Peyer's patch (tissue), 4 donors: ENCODE measurements at regions not wholly inside any gene's neighbourhood (a gene's known extent, or its start where the extent isn't known, plus 50 kb on each side); places are given as distances from the start of the nearest gene placed in this dataset.

Source experiments
- DNase-seq, 3 donors: peaks; one replicate each; pipeline ENCODE4 v3.0.0-alpha.2; 2017 to 2019
- H3K27ac ChIP-seq, 4 donors: fragments of 200-600 bp; sonication (generic); one replicate each; pipeline ENCODE4 v1.5.1; 2016 to 2019
- H3K27me3 ChIP-seq, 2 donors: fragments of 200-600 bp; sonication (generic); one replicate each; pipeline ENCODE4 v1.5.1; 2019
- H3K36me3 ChIP-seq, 3 donors: fragments of 200-600 bp; sonication (generic); one replicate each; pipeline ENCODE4 v1.5.1; 2016 to 2019
- H3K4me1 ChIP-seq, 4 donors: fragments of 200-600 bp; sonication (generic); one replicate each; pipeline ENCODE4 v1.5.1; 2016 to 2019
- H3K4me3 ChIP-seq, 4 donors: fragments of 200-600 bp; sonication (generic); 1 replicate in 3 of 4; 2 replicates in 1 of 4; pipeline ENCODE4 v1.5.1; 2016 to 2019; ENCODE audit warnings: mild to moderate bottlenecking in 1 of 4
- H3K9me3 ChIP-seq, 4 donors: fragments of 200-600 bp; sonication (generic); one replicate each; pipeline ENCODE4 v1.5.1; 2016 to 2019; ENCODE audit warnings: mild to moderate bottlenecking in 1 of 4
- POLR2A ChIP-seq, 2 donors: fragments of 450-650 bp; IDR thresholded peaks; one replicate each; pipeline ENCODE4 v1.5.1; 2017; ENCODE audit warnings: antibody characterized with exemption in 2 of 2, mild to moderate bottlenecking in 2 of 2, moderate library complexity in 2 of 2
- TF ChIP-seq, protein P1 (sequence below), 6 experiments: fragments of 450-650 bp in 4 of 6; fragments of 200-600 bp in 2 of 6; sonication (generic) in 1 of 6; IDR thresholded peaks; one replicate each; pipeline ENCODE4 v1.5.1; 2017 to 2019; ENCODE audit warnings: antibody characterized with exemption in 6 of 6, mild to moderate bottlenecking in 3 of 6, moderate library complexity in 1 of 6

DNA sequence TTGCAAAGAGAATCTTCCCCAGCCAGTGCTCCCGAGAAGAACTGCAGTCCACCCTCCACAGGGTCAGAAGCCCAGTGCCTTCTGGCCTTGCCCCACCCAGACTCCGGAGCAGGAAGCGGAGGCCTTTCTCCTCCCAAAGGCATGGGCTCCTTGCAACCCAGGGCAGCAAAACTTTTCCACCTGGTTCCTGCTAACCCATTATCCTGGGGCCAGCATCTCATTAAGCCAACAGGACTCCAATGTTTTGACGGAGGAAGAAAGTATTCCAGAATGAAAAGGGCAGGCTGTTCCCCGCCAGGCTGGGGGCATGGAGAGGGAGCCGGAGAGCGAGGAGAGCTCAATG lies 88.1 kb downstream of the RTL6 start:
- H3K36me3 ChIP-seq: no peaks in the 10 kb centered on the region
- H3K4me3 ChIP-seq: no peak overlapping the region
- no peaks in the 10 kb centered on the region for H3K27me3 ChIP-seq
- no peaks in the 10 kb centered on the region for H3K9me3 ChIP-seq
- TF ChIP-seq POLR2A (IDR thresholded peaks at IDR 0.05): no peak
- TF ChIP-seq, protein P1, sequence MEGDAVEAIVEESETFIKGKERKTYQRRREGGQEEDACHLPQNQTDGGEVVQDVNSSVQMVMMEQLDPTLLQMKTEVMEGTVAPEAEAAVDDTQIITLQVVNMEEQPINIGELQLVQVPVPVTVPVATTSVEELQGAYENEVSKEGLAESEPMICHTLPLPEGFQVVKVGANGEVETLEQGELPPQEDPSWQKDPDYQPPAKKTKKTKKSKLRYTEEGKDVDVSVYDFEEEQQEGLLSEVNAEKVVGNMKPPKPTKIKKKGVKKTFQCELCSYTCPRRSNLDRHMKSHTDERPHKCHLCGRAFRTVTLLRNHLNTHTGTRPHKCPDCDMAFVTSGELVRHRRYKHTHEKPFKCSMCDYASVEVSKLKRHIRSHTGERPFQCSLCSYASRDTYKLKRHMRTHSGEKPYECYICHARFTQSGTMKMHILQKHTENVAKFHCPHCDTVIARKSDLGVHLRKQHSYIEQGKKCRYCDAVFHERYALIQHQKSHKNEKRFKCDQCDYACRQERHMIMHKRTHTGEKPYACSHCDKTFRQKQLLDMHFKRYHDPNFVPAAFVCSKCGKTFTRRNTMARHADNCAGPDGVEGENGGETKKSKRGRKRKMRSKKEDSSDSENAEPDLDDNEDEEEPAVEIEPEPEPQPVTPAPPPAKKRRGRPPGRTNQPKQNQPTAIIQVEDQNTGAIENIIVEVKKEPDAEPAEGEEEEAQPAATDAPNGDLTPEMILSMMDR (IDR thresholded peaks at IDR 0.05): no peak
- H3K27ac ChIP-seq: no peak overlapping the region
- DNase-seq: peak in 1 of 3 donors; percentile 37
- no peaks in the 10 kb centered on the region for H3K4me1 ChIP-seq

GRCh38 chr22:44409211-44409973 lies 88.6 kb downstream of the RTL6 start:
- H3K9me3 ChIP-seq: no peaks in the 10 kb centered on the region
- H3K4me1 ChIP-seq: no peaks in the 10 kb centered on the region
- peak in 1 of 3 donors; percentile 28 for DNase-seq
- no peak overlapping the region for H3K27ac ChIP-seq
- TF ChIP-seq, protein P1 (IDR thresholded peaks at IDR 0.05): no peak
- no peak for TF ChIP-seq POLR2A (IDR thresholded peaks at IDR 0.05)
- H3K27me3 ChIP-seq: no peaks in the 10 kb centered on the region
- no peaks in the 10 kb centered on the region for H3K36me3 ChIP-seq
- no peak overlapping the region for H3K4me3 ChIP-seq

GRCh38 chr22:44408829-44409192 lies 89.2 kb downstream of the RTL6 start:
- Histone ChIP-seq H3K27me3 (no peaks in the 10 kb centered on the region), H3K9me3 (no peaks in the 10 kb centered on the region), H3K27ac (no peak overlapping the region), H3K36me3 (no peaks in the 10 kb centered on the region), H3K4me3 (no peak overlapping the region), H3K4me1 (no peaks in the 10 kb centered on the region)
- no peak for TF ChIP-seq POLR2A (IDR thresholded peaks at IDR 0.05)
- TF ChIP-seq, protein P1 (IDR thresholded peaks at IDR 0.05): no peak
- peak in 1 of 3 donors; percentile 27 for DNase-seq

DNA sequence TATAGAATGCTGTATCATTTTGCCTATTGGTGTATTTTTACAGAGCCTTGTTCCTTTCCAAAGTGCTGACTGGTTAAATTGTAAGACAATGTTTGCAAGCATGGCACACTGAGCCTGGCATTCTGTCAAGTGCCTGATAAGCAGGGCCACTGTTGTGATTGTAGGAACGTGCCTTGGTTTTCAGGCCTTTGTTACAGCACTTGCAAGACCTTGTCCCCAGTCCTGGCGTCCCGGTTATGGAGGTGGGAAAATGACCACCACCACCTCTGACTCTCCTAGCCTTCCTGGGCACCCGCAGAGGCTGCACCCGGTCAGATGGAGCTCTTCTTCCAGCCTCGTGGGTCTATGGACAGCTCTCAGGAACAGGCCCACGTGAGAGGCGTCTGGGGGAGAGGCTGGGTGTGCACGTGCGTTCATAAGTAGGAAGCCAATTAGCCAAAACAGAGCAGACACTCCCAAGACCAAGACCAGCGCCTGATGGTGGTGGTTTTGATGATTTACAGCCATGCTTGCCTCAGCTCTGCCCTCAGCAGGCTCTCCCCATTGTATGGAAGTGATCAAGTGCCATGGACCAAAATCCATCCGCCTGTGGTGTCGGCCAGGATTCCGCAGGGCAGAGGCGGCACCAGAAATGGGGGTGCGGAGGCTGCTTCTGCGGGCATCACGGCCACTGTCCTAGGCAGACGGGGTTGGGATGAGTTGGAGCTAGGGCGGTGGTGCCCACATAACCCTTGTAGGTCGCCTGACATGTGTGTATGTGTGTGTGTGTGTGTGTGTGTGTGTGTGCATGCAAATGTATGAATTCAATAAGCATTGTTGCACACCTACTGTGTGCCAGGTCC lies 89.8 kb downstream of the RTL6 start:
- peak in 1 of 3 donors; percentile 29 for DNase-seq
- Histone ChIP-seq H3K4me1 (no peaks in the 10 kb centered on the region), H3K27ac (no peak overlapping the region), H3K9me3 (no peaks in the 10 kb centered on the region), H3K36me3 (no peaks in the 10 kb centered on the region), H3K27me3 (no peaks in the 10 kb centered on the region), H3K4me3 (no peak overlapping the region)
- no peak for TF ChIP-seq POLR2A (IDR thresholded peaks at IDR 0.05)
- TF ChIP-seq, protein P1 (IDR thresholded peaks at IDR 0.05): no peak

- DNase-seq: peak in 1 of 3 donors; percentile 29
- no peaks in the 10 kb centered on the region for H3K27me3 ChIP-seq
- H3K27ac ChIP-seq: no peak overlapping the region
- H3K4me3 ChIP-seq: no peak overlapping the region
- H3K36me3 ChIP-seq: no peaks in the 10 kb centered on the region
- no peak for TF ChIP-seq POLR2A (IDR thresholded peaks at IDR 0.05)
- TF ChIP-seq, protein P1 (IDR thresholded peaks at IDR 0.05): no peak
- no peaks in the 10 kb centered on the region for H3K9me3 ChIP-seq
- H3K4me1 ChIP-seq: no peaks in the 10 kb centered on the region
These were observed 90.7 kb downstream of the RTL6 start for GRCh38 chr22:44407171-44407986.
